Fibroblast of mammary gland (primary cell): ENCODE measurements at regions not wholly inside any gene's neighbourhood (a gene's known extent, or its start where the extent isn't known, plus 50 kb on each side); places are given as distances from the start of the nearest gene placed in this dataset.
"Not testable (repeated sequence)": the region's sequence is repeated elsewhere in the genome, so short reads cannot be mapped to it uniquely, and the experiment has no call there.

Experiments used
- DNase-seq: peaks from one replicate; pipeline ENCODE4 v3.0.0-alpha.2; 2010; ENCODE audit warnings: low read depth
- H3K4me3 ChIP-seq: 2 replicates; pipeline ENCODE4 v1.5.1; 2011; ENCODE audit warnings: low read depth, mild to moderate bottlenecking, low read length, moderate library complexity; ENCODE audit not compliant: control insufficient read depth
- TF ChIP-seq, protein P1 (sequence below): conservative IDR thresholded peaks from 2 replicates; pipeline ENCODE4 v1.5.1; 2011; ENCODE audit warnings: low read depth, low read length, inconsistent platforms; ENCODE audit not compliant: control insufficient read depth, insufficient read depth

GRCh38 chr5:62240494-62240893 lies 65.5 kb upstream of the KIF2A start:
- not testable (repeated sequence) for H3K4me3 ChIP-seq, DNase-seq

DNA sequence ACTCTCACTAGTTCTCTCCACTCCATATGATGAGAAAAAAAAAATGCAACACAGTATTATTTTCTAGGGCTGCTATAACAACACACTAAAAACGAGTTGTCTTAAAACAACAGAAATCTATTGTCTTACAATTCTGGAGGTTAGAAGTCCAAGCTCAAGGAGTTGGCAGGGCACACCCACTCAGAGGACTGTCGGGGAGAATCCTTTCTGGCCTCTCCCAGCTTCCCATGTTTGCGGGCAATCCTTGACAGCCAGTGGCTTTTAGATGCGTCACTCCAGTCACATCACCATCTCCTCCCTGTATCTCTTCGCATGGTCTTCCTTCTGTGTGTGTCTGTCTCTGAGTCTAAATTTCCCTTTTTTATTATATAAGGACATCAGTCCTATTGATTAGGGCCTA lies 64.0 kb upstream of the KIF2A start:
- H3K4me3 ChIP-seq, DNase-seq: not testable (repeated sequence)

- not testable (repeated sequence) for H3K4me3 ChIP-seq, DNase-seq
Measured at GRCh38 chr5:62243046-62243445, 63.0 kb upstream of the KIF2A start.

- DNase-seq, H3K4me3 ChIP-seq: not testable (repeated sequence)
Measured at GRCh38 chr5:62248192-62248591, 57.8 kb upstream of the KIF2A start.

DNA sequence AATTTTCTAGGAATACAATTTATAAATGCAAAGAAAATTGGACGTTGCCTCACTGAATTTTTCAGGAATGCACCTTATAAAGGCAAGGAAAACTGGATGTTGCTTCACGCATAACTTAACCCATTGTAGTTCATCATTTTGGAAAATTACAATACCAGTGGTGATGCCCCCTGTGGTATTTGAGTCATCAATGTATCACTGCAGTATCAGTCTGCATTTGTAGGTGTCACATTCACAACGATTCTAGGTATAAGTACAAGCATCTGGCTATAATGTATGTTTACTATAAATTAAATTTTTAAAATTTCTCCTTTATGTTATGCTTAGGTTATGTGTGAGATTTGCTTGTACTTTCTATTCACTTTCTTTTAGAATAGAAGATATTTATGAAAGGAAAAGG lies 55.9 kb upstream of the KIF2A start:
- not testable (repeated sequence) for H3K4me3 ChIP-seq, DNase-seq

DNA sequence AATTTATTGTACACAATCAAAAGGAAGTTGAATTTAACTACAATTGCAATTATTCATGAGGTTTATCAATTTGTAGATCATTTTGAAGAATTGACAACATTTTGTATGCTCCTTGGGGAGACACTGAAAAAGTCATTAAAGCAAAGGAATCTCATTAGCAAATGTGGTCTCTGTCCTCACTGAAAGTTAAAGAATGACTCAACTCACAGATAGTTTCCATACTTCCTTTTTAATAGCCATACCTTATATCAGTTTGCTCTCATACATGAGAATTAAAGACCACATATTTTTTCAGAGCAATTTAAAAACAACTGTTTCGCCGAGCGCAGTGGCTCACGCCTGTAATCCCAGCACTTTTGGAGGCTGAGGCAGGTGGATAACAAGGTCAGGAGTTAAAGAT lies 55.1 kb upstream of the KIF2A start:
- H3K4me3 ChIP-seq, DNase-seq: not testable (repeated sequence)

GRCh38 chr5:62252519-62252918 lies 53.5 kb upstream of the KIF2A start:
- DNase-seq, H3K4me3 ChIP-seq: not testable (repeated sequence)

- DNase-seq, H3K4me3 ChIP-seq: not testable (repeated sequence)
Measured at GRCh38 chr5:62255551-62255950, 50.5 kb upstream of the KIF2A start.

GRCh38 chr5:62256161-62257019 lies 49.6 kb upstream of the KIF2A start:
- DNase-seq: no peak
- TF ChIP-seq, protein P1, sequence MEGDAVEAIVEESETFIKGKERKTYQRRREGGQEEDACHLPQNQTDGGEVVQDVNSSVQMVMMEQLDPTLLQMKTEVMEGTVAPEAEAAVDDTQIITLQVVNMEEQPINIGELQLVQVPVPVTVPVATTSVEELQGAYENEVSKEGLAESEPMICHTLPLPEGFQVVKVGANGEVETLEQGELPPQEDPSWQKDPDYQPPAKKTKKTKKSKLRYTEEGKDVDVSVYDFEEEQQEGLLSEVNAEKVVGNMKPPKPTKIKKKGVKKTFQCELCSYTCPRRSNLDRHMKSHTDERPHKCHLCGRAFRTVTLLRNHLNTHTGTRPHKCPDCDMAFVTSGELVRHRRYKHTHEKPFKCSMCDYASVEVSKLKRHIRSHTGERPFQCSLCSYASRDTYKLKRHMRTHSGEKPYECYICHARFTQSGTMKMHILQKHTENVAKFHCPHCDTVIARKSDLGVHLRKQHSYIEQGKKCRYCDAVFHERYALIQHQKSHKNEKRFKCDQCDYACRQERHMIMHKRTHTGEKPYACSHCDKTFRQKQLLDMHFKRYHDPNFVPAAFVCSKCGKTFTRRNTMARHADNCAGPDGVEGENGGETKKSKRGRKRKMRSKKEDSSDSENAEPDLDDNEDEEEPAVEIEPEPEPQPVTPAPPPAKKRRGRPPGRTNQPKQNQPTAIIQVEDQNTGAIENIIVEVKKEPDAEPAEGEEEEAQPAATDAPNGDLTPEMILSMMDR: no peak
- H3K4me3 ChIP-seq: no peak overlapping the region
